HUES48 (cell line): ENCODE measurements at regions not wholly inside any gene's neighbourhood (a gene's known extent, or its start where the extent isn't known, plus 50 kb on each side); places are given as distances from the start of the nearest gene placed in this dataset.
A peak's percentile ranks its signal among the peaks of the same experiment; 100 is the strongest.

ENCODE experiments used
- H3K27ac ChIP-seq: one replicate; pipeline ENCODE4 v1.7.0; 2013; ENCODE audit warnings: low read depth, low read length, inconsistent platforms
- H3K27me3 ChIP-seq: 2 replicates; pipeline ENCODE4 v1.6.1; 2013; ENCODE audit warnings: mild to moderate bottlenecking, low read length; ENCODE audit not compliant: control insufficient read depth, insufficient read depth
- H3K36me3 ChIP-seq: 2 replicates; pipeline ENCODE4 v1.6.1; 2013; ENCODE audit warnings: low read length; ENCODE audit not compliant: control insufficient read depth, insufficient read depth
- H3K4me1 ChIP-seq: 2 replicates; pipeline ENCODE4 v1.6.1; 2013; ENCODE audit warnings: mild to moderate bottlenecking, low read length; ENCODE audit not compliant: control insufficient read depth, insufficient read depth
- H3K4me3 ChIP-seq: 2 replicates; pipeline ENCODE4 v1.5.1; 2013; ENCODE audit warnings: mild to moderate bottlenecking, low read depth, low read length
- H3K9ac ChIP-seq: 2 replicates; pipeline ENCODE4 v1.6.1; 2013; ENCODE audit warnings: mild to moderate bottlenecking, low read depth, low read length, moderate library complexity
- H3K9me3 ChIP-seq: 2 replicates; pipeline ENCODE4 v1.6.1; 2013; ENCODE audit warnings: low read length; ENCODE audit not compliant: control insufficient read depth, insufficient read depth

- Histone ChIP-seq H3K9ac (no peak overlapping the region), H3K36me3 (peaks cover 16% of the 10 kb centered on the region), H3K27me3 (no peaks in the 10 kb centered on the region), H3K4me3 (no peak overlapping the region), H3K4me1 (peaks cover 11% of the 10 kb centered on the region), H3K9me3 (no peaks in the 10 kb centered on the region), H3K27ac (no peak overlapping the region)
Measured at GRCh38 chr3:159867372-159867771, 121.3 kb upstream of the IL12A start.

GRCh38 chr3:159870723-159871122 is 117.9 kb upstream of the IL12A start:
- peaks cover 12% of the 10 kb centered on the region for H3K4me1 ChIP-seq

GRCh38 chr3:159872374-159873109 is 116.1 kb upstream of the IL12A start:
- Histone ChIP-seq H3K27me3 (no peaks in the 10 kb centered on the region), H3K4me1 (peaks cover 12% of the 10 kb centered on the region), H3K9ac (no peak overlapping the region), H3K9me3 (no peaks in the 10 kb centered on the region), H3K27ac (no peak overlapping the region), H3K36me3 (peaks cover 11% of the 10 kb centered on the region), H3K4me3 (no peak overlapping the region)

More at GRCh38 chr3:159870723-159871122, 117.9 kb upstream of the IL12A start:
- no peaks in the 10 kb centered on the region for H3K27me3 ChIP-seq
- H3K27ac ChIP-seq = no peak overlapping the region
- H3K9me3 ChIP-seq = no peaks in the 10 kb centered on the region
- H3K36me3 ChIP-seq = peaks cover 16% of the 10 kb centered on the region
- no peak overlapping the region for H3K4me3 ChIP-seq
- H3K9ac ChIP-seq = no peak overlapping the region

- no peak overlapping the region for H3K9ac ChIP-seq
- H3K9me3 ChIP-seq = no peaks in the 10 kb centered on the region
- H3K4me3 ChIP-seq = no peak overlapping the region
- H3K36me3 ChIP-seq = no peaks in the 10 kb centered on the region
- no peak overlapping the region for H3K27ac ChIP-seq
- peaks cover 12% of the 10 kb centered on the region for H3K4me1 ChIP-seq
- H3K27me3 ChIP-seq = no peaks in the 10 kb centered on the region
Measured at GRCh38 chr3:159875116-159875515, 113.5 kb upstream of the IL12A start.

DNA sequence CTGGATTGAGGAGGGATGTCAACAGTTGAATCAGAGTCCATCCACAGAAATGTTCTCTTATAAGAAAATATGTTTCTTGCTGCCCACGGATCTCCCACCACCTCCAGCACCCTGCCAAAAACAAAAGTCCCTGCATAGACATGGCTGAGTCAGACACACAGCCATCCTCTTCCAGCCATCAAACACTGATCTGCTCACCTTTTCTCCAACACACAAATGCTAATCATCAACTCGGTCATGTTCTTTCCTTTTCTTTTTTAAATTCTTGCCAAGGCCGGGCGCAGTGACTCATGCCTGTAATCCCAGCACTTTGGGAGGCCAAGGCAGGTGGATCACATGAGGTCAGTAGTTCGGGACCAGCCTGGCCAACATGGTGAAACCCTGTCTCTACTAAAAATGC is 110.7 kb upstream of the IL12A start:
- H3K9me3 ChIP-seq = no peaks in the 10 kb centered on the region
- no peak overlapping the region for H3K9ac ChIP-seq
- no peaks in the 10 kb centered on the region for H3K36me3 ChIP-seq
- H3K27me3 ChIP-seq = no peaks in the 10 kb centered on the region
- H3K27ac ChIP-seq = peak overlapping the region; percentile 61
- no peak overlapping the region for H3K4me3 ChIP-seq
- peaks cover 15% of the 10 kb centered on the region for H3K4me1 ChIP-seq

- no peak overlapping the region for H3K4me3 ChIP-seq
- no peaks in the 10 kb centered on the region for H3K27me3 ChIP-seq
- no peak overlapping the region for H3K27ac ChIP-seq
- H3K9ac ChIP-seq = no peak overlapping the region
- H3K4me1 ChIP-seq = peaks cover 19% of the 10 kb centered on the region
- no peaks in the 10 kb centered on the region for H3K36me3 ChIP-seq
- no peaks in the 10 kb centered on the region for H3K9me3 ChIP-seq
Measured at GRCh38 chr3:159879146-159879545, 109.5 kb upstream of the IL12A start.

DNA sequence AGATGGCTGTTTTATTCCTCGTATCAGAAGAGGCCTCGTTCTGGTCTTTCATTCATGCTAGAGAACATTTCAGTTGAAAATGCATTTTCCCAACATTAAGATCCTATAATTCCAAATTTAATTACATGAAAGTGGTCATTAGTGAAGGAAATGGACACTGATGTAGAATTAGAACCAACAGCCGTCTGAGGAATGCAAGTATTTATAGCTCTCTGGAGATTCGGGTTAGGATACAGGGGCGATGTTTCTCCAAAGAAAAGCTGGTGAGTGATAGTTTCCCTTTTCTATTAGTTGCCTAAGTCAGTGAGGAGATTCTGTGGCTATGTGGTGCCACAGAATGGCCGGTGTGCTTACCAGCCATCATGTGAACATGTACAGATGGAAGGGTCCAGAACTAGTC is 109.0 kb upstream of the IL12A start:
- no peak overlapping the region for H3K9ac ChIP-seq
- H3K4me3 ChIP-seq = no peak overlapping the region
- no peaks in the 10 kb centered on the region for H3K36me3 ChIP-seq
- no peak overlapping the region for H3K27ac ChIP-seq
- peaks cover 19% of the 10 kb centered on the region for H3K4me1 ChIP-seq
- no peaks in the 10 kb centered on the region for H3K9me3 ChIP-seq
- H3K27me3 ChIP-seq = no peaks in the 10 kb centered on the region

GRCh38 chr3:159881208-159881607 is 107.4 kb upstream of the IL12A start:
- Histone ChIP-seq H3K4me1 (peaks cover 19% of the 10 kb centered on the region), H3K27me3 (no peaks in the 10 kb centered on the region), H3K36me3 (no peaks in the 10 kb centered on the region), H3K27ac (no peak overlapping the region), H3K9me3 (no peaks in the 10 kb centered on the region), H3K9ac (no peak overlapping the region), H3K4me3 (no peak overlapping the region)

- no peaks in the 10 kb centered on the region for H3K36me3 ChIP-seq
- H3K27me3 ChIP-seq = no peaks in the 10 kb centered on the region
- H3K27ac ChIP-seq = no peak overlapping the region
- no peak overlapping the region for H3K4me3 ChIP-seq
- H3K4me1 ChIP-seq = peaks cover 19% of the 10 kb centered on the region
- H3K9me3 ChIP-seq = no peaks in the 10 kb centered on the region
- no peak overlapping the region for H3K9ac ChIP-seq
Measured at GRCh38 chr3:159881828-159882309, 106.8 kb upstream of the IL12A start.

DNA sequence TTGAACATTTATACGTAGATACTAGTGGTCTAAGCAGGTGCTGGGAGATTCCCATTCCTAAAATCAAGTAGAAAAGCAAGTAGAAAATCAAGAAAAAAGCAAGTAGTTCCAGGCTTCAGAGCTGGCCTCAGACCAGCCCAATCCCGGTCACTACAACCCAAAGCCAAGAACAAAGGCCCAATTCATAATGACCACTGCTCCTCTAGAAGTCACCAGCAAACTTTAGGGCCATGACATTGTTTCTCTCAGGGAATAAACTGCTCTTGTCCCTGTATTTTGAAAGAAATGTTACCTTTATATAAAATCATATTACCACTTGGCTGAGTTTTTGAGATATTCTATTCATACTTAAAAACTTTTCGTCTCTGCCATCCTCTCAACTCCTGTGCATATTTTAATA is 106.3 kb upstream of the IL12A start:
- no peak overlapping the region for H3K9ac ChIP-seq
- no peak overlapping the region for H3K4me3 ChIP-seq
- no peaks in the 10 kb centered on the region for H3K27me3 ChIP-seq
- H3K4me1 ChIP-seq = peaks cover 19% of the 10 kb centered on the region
- no peak overlapping the region for H3K27ac ChIP-seq
- 0 out of 2 replicates have a peak, but pooled peaks cover under 1% of the 10 kb centered on the region for H3K36me3 ChIP-seq
- H3K9me3 ChIP-seq = no peaks in the 10 kb centered on the region

DNA sequence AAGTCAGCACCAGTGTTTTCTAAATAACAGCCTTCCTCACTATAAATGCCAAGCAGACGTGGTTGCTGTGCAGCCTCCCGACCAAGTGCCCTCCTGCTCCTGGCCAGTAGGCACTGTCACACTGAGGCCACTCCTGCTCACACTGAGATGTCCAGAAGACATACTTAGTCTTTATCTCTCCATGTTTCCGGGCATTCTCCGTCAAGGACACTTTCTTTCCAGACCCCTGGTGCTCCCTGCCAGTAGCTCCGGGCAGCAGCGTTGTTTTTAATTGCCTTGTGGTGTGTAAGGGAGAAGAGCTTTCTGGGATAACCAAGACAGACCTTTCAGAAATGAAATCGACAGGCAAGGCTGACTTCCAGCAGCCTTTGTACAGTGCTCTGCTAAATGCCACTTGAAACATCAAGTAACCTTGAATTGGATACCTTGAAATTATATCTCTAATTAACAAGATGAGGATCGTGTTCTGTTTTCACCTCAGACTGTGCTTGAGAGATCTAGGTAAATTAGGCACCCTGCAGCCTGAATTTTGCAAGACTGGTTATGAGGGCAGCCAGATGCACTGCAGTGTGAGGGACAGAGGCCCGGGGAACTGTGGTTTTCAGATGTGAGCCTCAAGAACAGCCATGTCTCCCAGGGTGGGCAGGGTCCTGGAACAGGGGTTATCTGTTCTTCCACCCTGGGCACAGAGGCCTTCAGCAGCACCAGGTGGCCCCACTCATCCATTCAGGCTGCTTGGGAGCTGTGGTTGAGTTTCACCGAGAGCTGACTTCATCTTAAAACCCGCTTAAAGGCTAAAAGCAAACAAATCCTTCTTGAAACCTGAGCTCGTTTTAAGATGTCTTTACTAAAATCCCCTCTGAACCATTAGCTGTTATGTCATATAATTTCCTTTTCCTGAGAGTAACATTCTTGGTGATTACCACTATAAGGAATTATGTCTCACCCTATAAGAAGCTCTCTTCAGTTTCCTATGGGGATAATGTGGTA is 105.5 kb upstream of the IL12A start:
- no peak overlapping the region for H3K4me3 ChIP-seq
- no peak overlapping the region for H3K9ac ChIP-seq
- no peaks in the 10 kb centered on the region for H3K27me3 ChIP-seq
- no peak overlapping the region for H3K27ac ChIP-seq
- 0 out of 2 replicates have a peak, but pooled peaks cover 5% of the 10 kb centered on the region for H3K36me3 ChIP-seq
- H3K4me1 ChIP-seq = peaks cover 19% of the 10 kb centered on the region
- no peaks in the 10 kb centered on the region for H3K9me3 ChIP-seq
